ENCODE measurements at regions not wholly inside any gene's neighbourhood (a gene's known extent, or its start where the extent isn't known, plus 50 kb on each side); places are given as distances from the start of the nearest gene placed in this dataset.

DNA sequence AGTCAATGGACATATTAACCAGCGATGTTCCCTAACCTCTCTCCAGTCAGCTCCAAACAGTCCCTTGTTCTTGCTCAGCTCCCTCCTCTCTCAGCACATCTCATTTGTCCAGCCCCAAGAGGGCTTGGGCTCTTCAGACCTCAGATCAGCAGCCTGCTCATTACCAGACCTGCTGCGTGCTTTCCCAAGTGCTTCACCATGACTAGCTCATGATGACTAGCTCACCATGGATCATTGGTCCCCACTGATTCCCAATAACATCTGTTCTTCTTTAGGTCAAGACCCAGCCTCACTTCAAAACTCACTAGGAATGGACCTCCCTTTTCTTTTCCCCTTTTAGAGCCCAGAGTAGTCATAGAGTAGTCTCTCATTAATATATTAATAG, 121.9 kb downstream of the SLC16A9 start:
- no peak for DNase-seq
- Mint-ChIP-seq H3K4me1 (ENCODE audit: low read depth, unreplicated experiment) (no peaks in the 10 kb centered on the region), H3K36me3 (ENCODE audit: insufficient read depth, unreplicated experiment) (no peaks in the 10 kb centered on the region), H3K4me3 (ENCODE audit: low read depth, unreplicated experiment) (no peak overlapping the region), H3K27ac (ENCODE audit: unreplicated experiment) (no peak overlapping the region), H3K9me3 (ENCODE audit: low read depth, unreplicated experiment) (no peaks in the 10 kb centered on the region), H3K27me3 (ENCODE audit: unreplicated experiment) (peaks cover 52% of the 10 kb centered on the region)
- CTCF ChIA-PET = interaction anchor here (0.6 kb wide), 1 partner anchor 513 kb away, joined by 3 read pairs; no protein-coding TSS in a partner anchor
- intact Hi-C loops (cut with micrococcal nuclease; ENCODE audit: unreplicated experiment) = no loop called here
- no TSS peak for BruUV-seq (replicated peaks)
- TF ChIP-seq, protein P1, sequence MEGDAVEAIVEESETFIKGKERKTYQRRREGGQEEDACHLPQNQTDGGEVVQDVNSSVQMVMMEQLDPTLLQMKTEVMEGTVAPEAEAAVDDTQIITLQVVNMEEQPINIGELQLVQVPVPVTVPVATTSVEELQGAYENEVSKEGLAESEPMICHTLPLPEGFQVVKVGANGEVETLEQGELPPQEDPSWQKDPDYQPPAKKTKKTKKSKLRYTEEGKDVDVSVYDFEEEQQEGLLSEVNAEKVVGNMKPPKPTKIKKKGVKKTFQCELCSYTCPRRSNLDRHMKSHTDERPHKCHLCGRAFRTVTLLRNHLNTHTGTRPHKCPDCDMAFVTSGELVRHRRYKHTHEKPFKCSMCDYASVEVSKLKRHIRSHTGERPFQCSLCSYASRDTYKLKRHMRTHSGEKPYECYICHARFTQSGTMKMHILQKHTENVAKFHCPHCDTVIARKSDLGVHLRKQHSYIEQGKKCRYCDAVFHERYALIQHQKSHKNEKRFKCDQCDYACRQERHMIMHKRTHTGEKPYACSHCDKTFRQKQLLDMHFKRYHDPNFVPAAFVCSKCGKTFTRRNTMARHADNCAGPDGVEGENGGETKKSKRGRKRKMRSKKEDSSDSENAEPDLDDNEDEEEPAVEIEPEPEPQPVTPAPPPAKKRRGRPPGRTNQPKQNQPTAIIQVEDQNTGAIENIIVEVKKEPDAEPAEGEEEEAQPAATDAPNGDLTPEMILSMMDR (IDR thresholded peaks at IDR 0.05; ENCODE audit: unreplicated experiment) = no peak

DNA sequence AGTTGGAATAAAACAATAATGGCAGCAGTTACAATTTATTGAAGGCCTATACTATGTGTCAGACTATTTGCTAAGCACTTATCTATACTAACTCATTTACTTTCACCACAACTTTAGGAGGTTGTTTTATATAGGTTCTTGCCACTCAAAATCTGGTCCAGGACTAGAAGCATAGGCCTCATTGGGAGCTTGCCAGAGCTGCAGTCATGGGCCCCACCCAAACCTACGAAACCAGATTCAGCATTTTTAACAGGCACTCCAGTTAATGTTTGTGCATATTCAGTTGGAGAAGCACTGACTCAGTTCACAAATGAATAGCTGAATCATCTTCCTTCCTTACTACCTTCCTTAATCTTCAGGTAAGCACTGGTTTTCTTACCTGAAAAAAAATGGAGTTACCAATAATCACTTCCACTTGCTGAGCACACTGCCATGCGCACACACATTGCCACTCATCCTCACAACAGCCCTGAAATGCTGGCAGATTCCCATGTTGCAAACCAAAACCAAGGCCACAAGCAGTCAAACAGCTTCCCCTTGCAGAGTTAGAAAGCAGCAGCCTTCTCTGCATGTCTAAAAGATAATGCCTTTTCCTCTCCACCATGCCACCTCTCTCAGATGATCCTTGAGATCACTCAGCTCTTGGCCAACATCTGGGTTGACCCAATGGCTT, 122.4 kb downstream of the SLC16A9 start:
- Mint-ChIP-seq H3K36me3 (ENCODE audit: insufficient read depth, unreplicated experiment) (no peaks in the 10 kb centered on the region), H3K4me3 (ENCODE audit: low read depth, unreplicated experiment) (no peak overlapping the region), H3K27ac (ENCODE audit: unreplicated experiment) (no peak overlapping the region), H3K9me3 (ENCODE audit: low read depth, unreplicated experiment) (no peaks in the 10 kb centered on the region), H3K27me3 (ENCODE audit: unreplicated experiment) (peaks cover 49% of the 10 kb centered on the region), H3K4me1 (ENCODE audit: low read depth, unreplicated experiment) (no peaks in the 10 kb centered on the region)
- intact Hi-C loops (cut with micrococcal nuclease; ENCODE audit: unreplicated experiment) = no loop called here
- no TSS peak for BruUV-seq (replicated peaks)
- DNase-seq = no peak
- CTCF ChIA-PET = interaction anchor here (0.6 kb wide), 2 partner anchors 513 to 968 kb away, joined by 3 read pairs; no protein-coding TSS in a partner anchor
- TF ChIP-seq, protein P1 (IDR thresholded peaks at IDR 0.05; ENCODE audit: unreplicated experiment) = no peak

DNA sequence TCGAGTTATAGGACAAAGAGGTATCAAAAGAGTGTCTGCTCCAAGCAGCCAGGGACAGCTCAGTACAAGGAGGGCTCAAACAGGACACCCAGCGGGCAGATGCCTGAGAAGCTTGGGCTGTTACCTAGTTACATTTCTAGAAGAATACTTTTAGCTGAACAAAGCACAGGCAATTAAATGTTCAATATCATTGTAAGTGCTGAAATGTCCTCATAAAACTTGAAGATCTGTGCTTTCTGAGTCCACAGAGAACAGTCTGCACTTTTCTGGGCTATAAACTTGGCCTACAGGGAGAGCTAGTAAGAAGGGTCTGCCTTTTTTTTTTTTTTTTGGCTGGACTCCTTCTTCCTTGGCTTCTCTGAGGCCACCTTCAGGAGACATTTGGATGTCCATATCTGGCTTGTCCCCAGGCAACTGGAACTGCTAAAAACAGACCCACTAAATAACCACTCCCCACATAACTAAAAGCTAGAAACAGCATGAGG, 123.2 kb downstream of the SLC16A9 start:
- Mint-ChIP-seq H3K36me3 (ENCODE audit: insufficient read depth, unreplicated experiment) (no peaks in the 10 kb centered on the region), H3K4me3 (ENCODE audit: low read depth, unreplicated experiment) (no peak overlapping the region), H3K4me1 (ENCODE audit: low read depth, unreplicated experiment) (no peaks in the 10 kb centered on the region), H3K9me3 (ENCODE audit: low read depth, unreplicated experiment) (no peaks in the 10 kb centered on the region), H3K27me3 (ENCODE audit: unreplicated experiment) (peaks cover 49% of the 10 kb centered on the region), H3K27ac (ENCODE audit: unreplicated experiment) (no peak overlapping the region)
- intact Hi-C loops (cut with micrococcal nuclease; ENCODE audit: unreplicated experiment) = no loop called here
- TF ChIP-seq, protein P1 (IDR thresholded peaks at IDR 0.05; ENCODE audit: unreplicated experiment) = no peak
- DNase-seq = no peak
- BruUV-seq (replicated peaks) = no TSS peak
- CTCF ChIA-PET = interaction anchor here (0.6 kb wide), 1 partner anchor 968 kb away, joined by 3 read pairs; no protein-coding TSS in a partner anchor

DNA sequence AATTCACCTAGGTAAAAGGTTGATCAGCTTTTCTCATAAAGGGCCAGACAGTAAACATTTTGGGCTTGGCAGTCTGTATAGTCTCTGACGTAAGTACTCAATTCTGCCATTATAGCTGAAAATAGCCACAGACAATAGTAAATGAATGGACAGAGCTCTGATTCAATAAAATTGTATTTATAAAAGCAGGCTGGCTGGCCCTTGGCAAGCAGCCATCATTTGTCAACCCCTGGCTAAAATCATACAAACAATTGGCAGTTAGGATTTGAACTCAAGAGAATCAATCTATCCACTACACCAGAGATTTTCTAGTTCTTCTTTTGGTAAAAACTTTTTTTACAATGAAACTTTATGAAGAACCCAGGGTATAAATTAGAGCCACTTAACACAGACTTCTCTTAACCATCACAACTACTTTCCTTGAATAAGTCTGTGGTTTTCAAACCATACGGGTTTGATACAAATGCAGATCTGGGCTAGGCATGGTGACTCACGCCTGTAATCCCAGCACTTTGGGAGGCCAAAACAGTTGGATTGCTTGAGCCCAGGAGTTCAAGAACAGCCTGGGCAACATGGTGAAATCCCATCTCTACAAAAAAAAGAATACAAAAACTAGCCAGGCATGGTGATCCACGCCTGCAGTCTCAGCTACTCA, 124.5 kb downstream of the SLC16A9 start:
- peak; percentile 17 for DNase-seq
- CTCF ChIA-PET = no interaction called here
- BruUV-seq (replicated peaks) = no TSS peak
- TF ChIP-seq, protein P1 (IDR thresholded peaks at IDR 0.05; ENCODE audit: unreplicated experiment) = no peak
- H3K4me3 Mint-ChIP-seq (ENCODE audit: low read depth, unreplicated experiment) = no peak overlapping the region
- H3K36me3 Mint-ChIP-seq (ENCODE audit: insufficient read depth, unreplicated experiment) = no peaks in the 10 kb centered on the region
- no peak overlapping the region for H3K27ac Mint-ChIP-seq (ENCODE audit: unreplicated experiment)
- no peaks in the 10 kb centered on the region for H3K4me1 Mint-ChIP-seq (ENCODE audit: low read depth, unreplicated experiment)
- H3K9me3 Mint-ChIP-seq (ENCODE audit: low read depth, unreplicated experiment) = no peaks in the 10 kb centered on the region
- intact Hi-C loops (cut with micrococcal nuclease; ENCODE audit: unreplicated experiment) = no loop called here
- H3K27me3 Mint-ChIP-seq (ENCODE audit: unreplicated experiment) = peaks cover 41% of the 10 kb centered on the region
